ENCODE measurements at regions not wholly inside any gene's neighbourhood (a gene's known extent, or its start where the extent isn't known, plus 50 kb on each side); places are given as distances from the start of the nearest gene placed in this dataset.

DNA sequence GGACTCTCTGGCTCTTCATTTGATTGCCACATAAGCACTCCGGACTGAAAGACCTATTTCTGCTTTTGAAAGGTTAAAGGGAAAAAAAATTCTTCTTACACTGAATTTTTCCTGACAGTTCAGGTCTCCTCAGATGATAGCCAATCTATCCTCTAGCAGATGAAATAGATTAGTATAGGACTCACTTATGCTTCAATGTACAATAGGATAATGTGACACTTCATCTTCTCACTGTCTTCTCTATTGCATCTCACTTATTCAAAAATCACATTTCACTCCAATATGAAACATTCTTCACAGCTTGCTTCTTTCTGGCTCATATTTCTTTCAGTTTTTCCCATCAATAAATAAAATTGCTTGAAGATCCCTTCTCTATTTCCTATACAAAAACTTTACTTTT, 860.9 kb upstream of the SLITRK6 start:
- TF ChIP-seq, protein P1, sequence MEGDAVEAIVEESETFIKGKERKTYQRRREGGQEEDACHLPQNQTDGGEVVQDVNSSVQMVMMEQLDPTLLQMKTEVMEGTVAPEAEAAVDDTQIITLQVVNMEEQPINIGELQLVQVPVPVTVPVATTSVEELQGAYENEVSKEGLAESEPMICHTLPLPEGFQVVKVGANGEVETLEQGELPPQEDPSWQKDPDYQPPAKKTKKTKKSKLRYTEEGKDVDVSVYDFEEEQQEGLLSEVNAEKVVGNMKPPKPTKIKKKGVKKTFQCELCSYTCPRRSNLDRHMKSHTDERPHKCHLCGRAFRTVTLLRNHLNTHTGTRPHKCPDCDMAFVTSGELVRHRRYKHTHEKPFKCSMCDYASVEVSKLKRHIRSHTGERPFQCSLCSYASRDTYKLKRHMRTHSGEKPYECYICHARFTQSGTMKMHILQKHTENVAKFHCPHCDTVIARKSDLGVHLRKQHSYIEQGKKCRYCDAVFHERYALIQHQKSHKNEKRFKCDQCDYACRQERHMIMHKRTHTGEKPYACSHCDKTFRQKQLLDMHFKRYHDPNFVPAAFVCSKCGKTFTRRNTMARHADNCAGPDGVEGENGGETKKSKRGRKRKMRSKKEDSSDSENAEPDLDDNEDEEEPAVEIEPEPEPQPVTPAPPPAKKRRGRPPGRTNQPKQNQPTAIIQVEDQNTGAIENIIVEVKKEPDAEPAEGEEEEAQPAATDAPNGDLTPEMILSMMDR (conservative IDR thresholded peaks at IDR 0.05): no peak
- no peak overlapping the region for H3K27ac ChIP-seq (ENCODE audit: low read depth, low read length)

DNA sequence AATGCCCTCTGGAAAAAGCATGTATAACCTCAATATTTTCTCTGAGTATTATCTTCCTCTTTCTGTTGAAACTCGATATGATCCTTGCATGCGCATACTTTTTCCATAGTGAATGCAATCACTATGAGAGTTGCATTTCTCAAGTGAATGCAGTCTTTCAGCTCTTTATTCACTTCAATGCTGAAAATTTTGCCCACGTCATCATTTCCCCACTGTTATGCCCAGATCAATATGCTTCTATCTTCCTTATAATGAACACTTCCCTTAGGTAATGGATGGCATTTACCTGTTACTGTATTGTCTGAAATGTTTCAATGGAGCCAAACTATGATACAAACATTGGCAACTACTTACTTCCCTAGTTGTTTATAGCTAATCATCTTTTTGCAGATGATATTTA, 866.6 kb upstream of the SLITRK6 start:
- Histone ChIP-seq H3K27me3 (ENCODE audit: control insufficient read depth, insufficient read depth, low read length, poor library complexity, severe bottlenecking) (no peaks in the 10 kb centered on the region), H3K9me3 (ENCODE audit: control insufficient read depth, low read length) (no peaks in the 10 kb centered on the region), H3K4me3 (ENCODE audit: low read length) (no peak overlapping the region), H3K4me1 (ENCODE audit: control insufficient read depth, insufficient read depth, low read length) (no peaks in the 10 kb centered on the region), H3K27ac (ENCODE audit: low read depth, low read length) (no peak overlapping the region), H3K36me3 (ENCODE audit: control insufficient read depth, insufficient read depth, low read length) (no peaks in the 10 kb centered on the region), H3K9ac (ENCODE audit: extremely low read depth, low read length, poor library complexity, severe bottlenecking) (no peak overlapping the region)
- no peaks in the 10 kb centered on the region for H3K27me3 Mint-ChIP-seq (ENCODE audit: insufficient read depth)
- H3K4me3 Mint-ChIP-seq: no peak overlapping the region
- H3K27ac Mint-ChIP-seq: no peak overlapping the region
- H3K36me3 Mint-ChIP-seq (ENCODE audit: low read depth): no peaks in the 10 kb centered on the region
- TF ChIP-seq, protein P1 (conservative IDR thresholded peaks at IDR 0.05): no peak
- no peaks in the 10 kb centered on the region for H3K4me1 Mint-ChIP-seq
- no peak for DNase-seq
- WGBS, 2 experiments (ENCODE audit: insufficient coverage in 1 of 2, insufficient read length in 1 of 2): 93 to 100% methylated on average over 3 of the region's 3 CpGs
- no peaks in the 10 kb centered on the region for H3K9me3 Mint-ChIP-seq

More for the DNA sequence above, 860.9 kb upstream of the SLITRK6 start:
- H3K9ac ChIP-seq (ENCODE audit: extremely low read depth, low read length, poor library complexity, severe bottlenecking): no peak overlapping the region
- H3K4me3 Mint-ChIP-seq: no peak overlapping the region
- H3K4me1 ChIP-seq (ENCODE audit: control insufficient read depth, insufficient read depth, low read length): no peaks in the 10 kb centered on the region
- no peaks in the 10 kb centered on the region for H3K27me3 ChIP-seq (ENCODE audit: control insufficient read depth, insufficient read depth, low read length, poor library complexity, severe bottlenecking)
- no peak for DNase-seq
- H3K4me3 ChIP-seq (ENCODE audit: low read length): no peak overlapping the region
- WGBS, 2 experiments (ENCODE audit: insufficient coverage in 1 of 2, insufficient read length in 1 of 2): 96% methylated on average over 1 of the region's 1 CpG; no CpG with 5 or more reads in 1 of the 2 experiments
- H3K36me3 ChIP-seq (ENCODE audit: control insufficient read depth, insufficient read depth, low read length): no peaks in the 10 kb centered on the region
- H3K27me3 Mint-ChIP-seq (ENCODE audit: insufficient read depth): no peaks in the 10 kb centered on the region
- no peaks in the 10 kb centered on the region for H3K4me1 Mint-ChIP-seq
- H3K27ac Mint-ChIP-seq: no peak overlapping the region
- no peaks in the 10 kb centered on the region for H3K9me3 ChIP-seq (ENCODE audit: control insufficient read depth, low read length)
- H3K9me3 Mint-ChIP-seq: no peaks in the 10 kb centered on the region
- no peaks in the 10 kb centered on the region for H3K36me3 Mint-ChIP-seq (ENCODE audit: low read depth)

DNA sequence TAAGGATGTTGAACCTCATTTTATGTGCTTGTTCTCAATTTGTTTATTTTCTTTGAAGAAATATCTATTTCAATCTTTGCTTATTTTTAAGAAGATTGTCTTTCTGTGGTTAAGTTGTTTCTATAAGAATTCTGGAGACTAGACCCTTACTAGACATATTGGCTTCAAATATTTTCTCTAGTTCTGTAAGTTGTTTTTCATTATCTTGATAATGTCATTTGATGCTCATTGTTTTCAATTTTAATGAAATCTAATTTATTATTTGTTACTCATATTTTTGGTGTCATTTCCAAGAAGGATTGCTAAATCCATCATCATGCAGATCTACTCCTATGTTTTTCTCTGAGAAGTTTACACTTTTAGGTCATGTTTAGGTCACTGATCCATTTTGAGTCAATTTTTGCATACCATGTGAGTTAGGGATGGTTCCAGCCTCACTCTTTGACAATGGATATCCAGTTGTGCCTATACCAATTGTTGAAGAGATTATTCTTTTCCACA, 874.8 kb upstream of the SLITRK6 start:
- Histone ChIP-seq H3K27me3 (ENCODE audit: control insufficient read depth, insufficient read depth, low read length, poor library complexity, severe bottlenecking) (no peaks in the 10 kb centered on the region), H3K36me3 (ENCODE audit: control insufficient read depth, insufficient read depth, low read length) (no peaks in the 10 kb centered on the region), H3K4me1 (ENCODE audit: control insufficient read depth, insufficient read depth, low read length) (no peaks in the 10 kb centered on the region), H3K9ac (ENCODE audit: extremely low read depth, low read length, poor library complexity, severe bottlenecking) (no peak overlapping the region), H3K4me3 (ENCODE audit: low read length) (no peak overlapping the region), H3K27ac (ENCODE audit: low read depth, low read length) (no peak overlapping the region), H3K9me3 (ENCODE audit: control insufficient read depth, low read length) (no peaks in the 10 kb centered on the region)
- H3K4me3 Mint-ChIP-seq: no peak overlapping the region
- no peaks in the 10 kb centered on the region for H3K27me3 Mint-ChIP-seq (ENCODE audit: insufficient read depth)
- H3K4me1 Mint-ChIP-seq: no peaks in the 10 kb centered on the region
- no peak for DNase-seq
- no peaks in the 10 kb centered on the region for H3K9me3 Mint-ChIP-seq
- H3K27ac Mint-ChIP-seq: no peak overlapping the region
- TF ChIP-seq, protein P1 (conservative IDR thresholded peaks at IDR 0.05): no peak
- no peaks in the 10 kb centered on the region for H3K36me3 Mint-ChIP-seq (ENCODE audit: low read depth)

Data from endodermal cell (in vitro differentiated cells).